GM18499 (cell line): ENCODE measurements at regions not wholly inside any gene's neighbourhood (a gene's known extent, or its start where the extent isn't known, plus 50 kb on each side); places are given as distances from the start of the nearest gene placed in this dataset.

Source experiments
- ATAC-seq: cut with Tn5 transposase; IDR thresholded peaks from one replicate; pipeline ENCODE4 v1.9.1; 2021; ENCODE audit warnings: moderate number of reproducible peaks; ENCODE audit not compliant: insufficient read depth, unreplicated experiment

GRCh38 chr7:137172105-137172590 lies 171.4 kb downstream of the PTN start:
- no peak for ATAC-seq

GRCh38 chr7:137169282-137169698 lies 174.2 kb downstream of the PTN start:
- no peak for ATAC-seq

- no peak for ATAC-seq
Observed at GRCh38 chr7:137167609-137168008, 175.9 kb downstream of the PTN start.

- ATAC-seq: no peak
Observed at GRCh38 chr7:137166363-137166762, 177.2 kb downstream of the PTN start.

- no peak for ATAC-seq
Observed at GRCh38 chr7:137165786-137166185, 177.7 kb downstream of the PTN start.

GRCh38 chr7:137165241-137165640 lies 178.3 kb downstream of the PTN start:
- no peak for ATAC-seq

GRCh38 chr7:137164251-137164650 lies 179.3 kb downstream of the PTN start:
- ATAC-seq: no peak

- no peak for ATAC-seq
Observed at GRCh38 chr7:137160236-137160635, 183.3 kb downstream of the PTN start.

- ATAC-seq: no peak
Observed at GRCh38 chr7:137157256-137157655, 186.3 kb downstream of the PTN start.

GRCh38 chr7:137151690-137152052 lies 191.9 kb downstream of the PTN start:
- no peak for ATAC-seq

GRCh38 chr7:137151041-137151689 lies 192.4 kb downstream of the PTN start:
- ATAC-seq: no peak

GRCh38 chr7:137147338-137147720 lies 196.2 kb downstream of the PTN start:
- no peak for ATAC-seq

- ATAC-seq: no peak
Observed at GRCh38 chr7:137146552-137147337, 196.8 kb downstream of the PTN start.

- no peak for ATAC-seq
Observed at GRCh38 chr7:137146012-137146455, 197.5 kb downstream of the PTN start.

- no peak for ATAC-seq
Observed at GRCh38 chr7:137142376-137142775, 201.2 kb downstream of the PTN start.

GRCh38 chr7:137135654-137136350 lies 207.7 kb downstream of the PTN start:
- no peak for ATAC-seq

- ATAC-seq: no peak
Observed at GRCh38 chr7:137130751-137131158, 212.8 kb downstream of the PTN start.

- ATAC-seq: no peak
Observed at GRCh38 chr7:137129025-137129424, 214.5 kb downstream of the PTN start.

- ATAC-seq: no peak
Observed at GRCh38 chr7:137127806-137128205, 215.7 kb downstream of the PTN start.

- no peak for ATAC-seq
Observed at GRCh38 chr7:137127058-137127457, 216.5 kb downstream of the PTN start.

- ATAC-seq: no peak
Observed at GRCh38 chr7:137122145-137122544, 221.4 kb downstream of the PTN start.
